B cell (primary cell): ENCODE measurements at regions not wholly inside any gene's neighbourhood (a gene's known extent, or its start where the extent isn't known, plus 50 kb on each side); places are given as distances from the start of the nearest gene placed in this dataset.

Source experiments
- ATAC-seq: fragments of 200-7000 bp; cut with Tn5 transposase; one replicate; pipeline ENCODE4 v1.10.0; 2021; ENCODE audit warnings: low read depth, mild to moderate bottlenecking, moderate number of reproducible peaks, moderate library complexity
- CTCF ChIA-PET: fragments of 350-600 bp; sonication (Branson Sonifier 250); formaldehyde crosslinking; loops from one replicate; lab custom pipeline; 2021; ENCODE audit warnings: antibody characterized with exemption, inconsistent platforms; lab: Charles Lee
- POLR2A ChIA-PET: fragments of 350-600 bp; sonication (Branson Sonifier 250); formaldehyde crosslinking; loops from one replicate; lab custom pipeline; 2021; ENCODE audit warnings: antibody characterized with exemption; lab: Charles Lee
- DNase-seq: peaks from one replicate; pipeline ENCODE4 v3.0.0; 2013
- H2AFZ ChIP-seq: 2 replicates; pipeline ENCODE4 v1.6.1; 2012; ENCODE audit warnings: mild to moderate bottlenecking, low read depth, low read length; ENCODE audit not compliant: insufficient read depth, poor library complexity, severe bottlenecking
- H3K27ac ChIP-seq, 2 donors: 1 replicate in 1 of 2; 2 replicates in 1 of 2; pipeline ENCODE4 v1.5.1; 2012 to 2013; ENCODE audit warnings: low read length in 2 of 2, mild to moderate bottlenecking in 2 of 2, moderate library complexity in 1 of 2
- H3K27me3 ChIP-seq, 4 experiments: fragments of 200-600 bp in 1 of 4; sonication (generic) in 1 of 4; replicated peaks in 1 of 4; 1 replicate in 2 of 4; 2 replicates in 2 of 4; pipeline versions ENCODE4 v1.6.1 to v1.7.0; 2013 to 2016; ENCODE audit warnings: low read length in 3 of 4, mild to moderate bottlenecking in 2 of 4, mixed read lengths in 1 of 4, moderate library complexity in 1 of 4; ENCODE audit not compliant: insufficient read depth in 4 of 4, control insufficient read depth in 3 of 4; ENCODE audit errors: control extremely low read depth in 1 of 4
- H3K36me3 ChIP-seq, 2 experiments: replicated peaks in 1 of 2; 1 replicate in 1 of 2; 2 replicates in 1 of 2; pipeline versions ENCODE4 v1.6.1 to v1.7.1; 2013; ENCODE audit warnings: low read length in 1 of 2; ENCODE audit not compliant: insufficient read depth in 2 of 2, control insufficient read depth in 1 of 2; ENCODE audit errors: control extremely low read depth in 1 of 2, extremely low read depth in 1 of 2
- H3K4me1 ChIP-seq, 2 donors: fragments of 200-600 bp in 1 of 2; sonication (generic) in 1 of 2; 1 replicate in 1 of 2; 2 replicates in 1 of 2; pipeline versions ENCODE4 v1.5.1 to v1.6.1; 2013 to 2017; ENCODE audit warnings: low read length in 2 of 2; ENCODE audit not compliant: control insufficient read depth in 2 of 2, insufficient read depth in 2 of 2
- H3K4me2 ChIP-seq: replicated peaks from 2 replicates; pipeline ENCODE3; 2012; ENCODE audit warnings: mild to moderate bottlenecking, low read depth, low read length; ENCODE audit not compliant: poor library complexity, severe bottlenecking
- H3K4me3 ChIP-seq, 5 experiments: fragments of 200-600 bp in 1 of 5; sonication (generic) in 1 of 5; 1 replicate in 3 of 5; 2 replicates in 2 of 5; pipeline versions ENCODE4 v1.5.1 to v1.7.0; 2011 to 2016; ENCODE audit warnings: low read length in 4 of 5, mild to moderate bottlenecking in 4 of 5, low read depth in 2 of 5, control low read depth in 1 of 5, moderate library complexity in 1 of 5; ENCODE audit not compliant: insufficient read depth in 1 of 5; ENCODE audit errors: control extremely low read depth in 1 of 5, extremely low read depth in 1 of 5
- H3K79me2 ChIP-seq: fragments of 200-600 bp; sonication (generic); one replicate; pipeline ENCODE4 v1.6.0; 2016; ENCODE audit warnings: low read length; ENCODE audit not compliant: control insufficient read depth, insufficient read depth
- H3K9ac ChIP-seq: fragments of 200-600 bp; sonication (generic); 2 replicates; pipeline ENCODE4 v1.6.1; 2017; ENCODE audit warnings: mild to moderate bottlenecking, low read length, moderate library complexity
- H3K9me3 ChIP-seq, 3 donors: one replicate each; pipeline versions ENCODE4 v1.6.1 to v1.7.1; 2013; ENCODE audit warnings: low read length in 2 of 3; ENCODE audit not compliant: control insufficient read depth in 2 of 3, insufficient read depth in 1 of 3; ENCODE audit errors: control extremely low read depth in 1 of 3
- H4K20me1 ChIP-seq: 2 replicates; pipeline ENCODE4 v1.6.0; 2012; ENCODE audit warnings: mild to moderate bottlenecking, low read length; ENCODE audit not compliant: insufficient read depth, control insufficient read depth, poor library complexity, severe bottlenecking
- H3K27ac Mint-ChIP-seq: one replicate; pipeline ENCODE4 v1.8.0; 2021; ENCODE audit warnings: mixed read lengths
- H3K27me3 Mint-ChIP-seq: one replicate; pipeline ENCODE4 v1.8.0; 2021; ENCODE audit warnings: mixed read lengths
- H3K4me1 Mint-ChIP-seq: one replicate; pipeline ENCODE4 v1.8.0; 2021; ENCODE audit warnings: mixed read lengths
- H3K4me3 Mint-ChIP-seq: one replicate; pipeline ENCODE4 v1.8.0; 2021; ENCODE audit warnings: mixed read lengths
- H3K9me3 Mint-ChIP-seq: one replicate; pipeline ENCODE4 v1.8.0; 2022; ENCODE audit warnings: mixed read lengths; ENCODE audit not compliant: insufficient read depth
- EZH2 ChIP-seq: IDR thresholded peaks from 2 replicates; pipeline ENCODE4 v1.6.1; 2012; ENCODE audit warnings: borderline replicate concordance, low read depth, mild to moderate bottlenecking, moderate library complexity, low read length; ENCODE audit not compliant: insufficient read depth, poor library complexity, severe bottlenecking
- WGBS: methylation state at CpG from one replicate; pipeline ENCODE4 v1.1.5; 2013; ENCODE audit warnings: missing lambda C conversion rate; ENCODE audit not compliant: insufficient coverage; 5-methylcytosine and 5-hydroxymethylcytosine counted together
- intact Hi-C: fragments of 100-400 bp; cut with micrococcal nuclease; formaldehyde crosslinking; loops from one replicate; pipeline ENCODE4 v1.10.0; 2022
- TF ChIP-seq, protein P1 (sequence below): fragments of 200-600 bp; IDR thresholded peaks from one replicate; pipeline ENCODE4 v1.8.0; 2022; ENCODE audit warnings: antibody characterized with exemption, mild to moderate bottlenecking

DNA sequence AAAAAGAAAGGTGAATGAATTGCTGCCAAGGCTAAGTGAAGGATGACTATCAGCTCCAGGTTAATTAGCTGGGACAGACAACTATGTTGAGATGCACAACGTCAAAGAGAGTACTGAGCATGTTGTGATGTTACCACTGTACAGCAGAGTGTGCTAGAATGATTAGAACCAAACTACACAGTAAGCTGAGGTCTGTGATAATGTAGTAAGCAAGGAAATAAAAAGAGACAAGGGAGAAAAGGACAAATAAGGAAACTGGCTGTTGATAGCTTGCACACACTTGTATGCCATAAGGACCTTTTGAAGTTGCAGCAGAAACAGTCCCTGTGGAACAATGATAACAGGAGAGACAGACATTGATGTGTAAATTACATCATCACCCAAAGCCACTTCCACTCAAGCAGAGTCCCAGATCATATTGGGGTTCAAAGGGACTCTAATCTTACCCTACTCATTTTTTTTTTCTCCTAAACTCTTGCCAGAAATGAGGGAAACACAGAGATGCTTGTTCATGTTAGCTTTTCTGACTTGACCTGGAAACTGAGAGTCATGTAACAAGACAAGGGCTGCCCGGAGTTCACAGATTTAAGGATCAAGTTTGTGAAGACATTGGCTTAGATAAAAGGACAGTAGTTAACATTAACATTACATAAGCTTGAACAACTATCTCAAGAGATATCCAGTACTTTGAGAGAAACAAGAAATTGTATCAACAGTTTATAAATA, 189.9 kb downstream of the CENPW start:
- intact Hi-C loops, result no loop called here
- CTCF ChIA-PET, result no interaction called here
- no peaks in the 10 kb centered on the region for H4K20me1 ChIP-seq
- Mint-ChIP-seq H3K27me3 (no peaks in the 10 kb centered on the region), H3K9me3 (no peaks in the 10 kb centered on the region), H3K4me1 (no peaks in the 10 kb centered on the region), H3K4me3 (no peak overlapping the region), H3K27ac (no peak overlapping the region)
- no peak overlapping the region for H3K9ac ChIP-seq
- no peak overlapping the region for H3K4me3 ChIP-seq
- POLR2A ChIA-PET, result no interaction called here
- H3K4me2 ChIP-seq, result no peak overlapping the region
- no peak for DNase-seq
- H3K9me3 ChIP-seq, result no peaks in the 10 kb centered on the region
- no peak for TF ChIP-seq EZH2
- TF ChIP-seq, protein P1, sequence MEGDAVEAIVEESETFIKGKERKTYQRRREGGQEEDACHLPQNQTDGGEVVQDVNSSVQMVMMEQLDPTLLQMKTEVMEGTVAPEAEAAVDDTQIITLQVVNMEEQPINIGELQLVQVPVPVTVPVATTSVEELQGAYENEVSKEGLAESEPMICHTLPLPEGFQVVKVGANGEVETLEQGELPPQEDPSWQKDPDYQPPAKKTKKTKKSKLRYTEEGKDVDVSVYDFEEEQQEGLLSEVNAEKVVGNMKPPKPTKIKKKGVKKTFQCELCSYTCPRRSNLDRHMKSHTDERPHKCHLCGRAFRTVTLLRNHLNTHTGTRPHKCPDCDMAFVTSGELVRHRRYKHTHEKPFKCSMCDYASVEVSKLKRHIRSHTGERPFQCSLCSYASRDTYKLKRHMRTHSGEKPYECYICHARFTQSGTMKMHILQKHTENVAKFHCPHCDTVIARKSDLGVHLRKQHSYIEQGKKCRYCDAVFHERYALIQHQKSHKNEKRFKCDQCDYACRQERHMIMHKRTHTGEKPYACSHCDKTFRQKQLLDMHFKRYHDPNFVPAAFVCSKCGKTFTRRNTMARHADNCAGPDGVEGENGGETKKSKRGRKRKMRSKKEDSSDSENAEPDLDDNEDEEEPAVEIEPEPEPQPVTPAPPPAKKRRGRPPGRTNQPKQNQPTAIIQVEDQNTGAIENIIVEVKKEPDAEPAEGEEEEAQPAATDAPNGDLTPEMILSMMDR, result no peak
- no peak overlapping the region for H2AFZ ChIP-seq
- no peaks in the 10 kb centered on the region for H3K79me2 ChIP-seq
- no peak overlapping the region for H3K27ac ChIP-seq
- no peak for ATAC-seq
- no peaks in the 10 kb centered on the region for H3K4me1 ChIP-seq
- WGBS, result 50% methylated on average over 1 of the region's 2 CpGs
- no peaks in the 10 kb centered on the region for H3K36me3 ChIP-seq
- H3K27me3 ChIP-seq, result no peaks in the 10 kb centered on the region

DNA sequence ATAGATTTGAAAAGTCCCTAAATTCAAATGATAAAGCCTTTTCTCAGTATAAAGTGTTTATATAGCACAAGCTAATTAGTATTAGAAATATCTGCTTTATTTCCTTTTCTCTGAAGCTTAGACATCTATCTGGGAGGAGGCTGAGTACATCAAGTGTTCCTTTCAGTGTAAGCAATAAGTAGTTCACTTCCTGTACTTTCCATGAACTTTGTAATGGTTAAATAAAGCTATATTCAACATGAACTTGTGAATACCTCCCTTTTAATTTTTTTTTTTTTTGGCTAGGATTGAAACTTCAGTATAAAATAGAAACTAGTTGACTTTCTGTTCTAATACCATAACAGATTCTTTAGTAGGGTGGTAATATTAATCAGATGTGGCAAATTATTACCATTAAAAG, 190.9 kb downstream of the CENPW start:
- POLR2A ChIA-PET, result no interaction called here
- TF ChIP-seq EZH2, result no peak
- TF ChIP-seq, protein P1, result no peak
- Histone ChIP-seq H3K4me2 (no peak overlapping the region), H3K27ac (no peak overlapping the region), H3K4me3 (no peak overlapping the region), H2AFZ (no peak overlapping the region), H3K36me3 (no peaks in the 10 kb centered on the region), H3K27me3 (no peaks in the 10 kb centered on the region), H3K9me3 (no peaks in the 10 kb centered on the region), H3K79me2 (no peaks in the 10 kb centered on the region), H4K20me1 (no peaks in the 10 kb centered on the region), H3K9ac (no peak overlapping the region), H3K4me1 (no peaks in the 10 kb centered on the region)
- Mint-ChIP-seq H3K27me3 (no peaks in the 10 kb centered on the region), H3K27ac (no peak overlapping the region), H3K4me1 (no peaks in the 10 kb centered on the region), H3K4me3 (no peak overlapping the region), H3K9me3 (no peaks in the 10 kb centered on the region)
- ATAC-seq (no peak), DNase-seq (no peak)
- intact Hi-C loops, result no loop called here
- CTCF ChIA-PET, result no interaction called here
